HCT116 (cell line): ENCODE measurements at regions not wholly inside any gene's neighbourhood (a gene's known extent, or its start where the extent isn't known, plus 50 kb on each side); places are given as distances from the start of the nearest gene placed in this dataset.

Experiments
- ATAC-seq: fragments of 200-7000 bp; cut with Tn5 transposase; 2 replicates; pipeline ENCODE4 v1.9.1; 2020; ENCODE audit warnings: mild to moderate bottlenecking, moderate library complexity
- BruUV-seq: library from RNA; stranded (reverse); fragments of 400-500 nt; replicated peaks from 2 replicates; lab custom pipeline; 2021; lab: Mats Ljungman, UMichigan
- CTCF ChIA-PET: fragments of 300-600 bp; sonication (Branson Sonifier 250); formaldehyde crosslinking; loops from one replicate; lab custom pipeline; 2021; ENCODE audit warnings: antibody characterized with exemption; lab: Charles Lee
- POLR2A ChIA-PET: fragments of 300-600, 350-600 bp; sonication (Branson Sonifier 250); formaldehyde crosslinking; loops from one replicate; lab custom pipeline; 2021; ENCODE audit warnings: antibody characterized with exemption; lab: Charles Lee
- RAD21 ChIA-PET, 2 experiments: fragments of 300-600 bp; sonication (Branson Sonifier 250); formaldehyde crosslinking; loops; one replicate each; lab custom pipeline; 2023; ENCODE audit warnings: low total read pairs in 2 of 2; ENCODE audit not compliant: uncharacterized antibody in 2 of 2, unreplicated experiment in 2 of 2, low non-redundant PET in 1 of 2; lab: Charles Lee
- DNase-seq: peaks from one replicate; pipeline ENCODE4 v3.0.0-alpha.2; 2010; ENCODE audit warnings: low read depth, low spot score
- H2AFZ ChIP-seq: fragments of 200-600 bp; shearing (Covaris generic), sonication (generic); 2 replicates; pipeline ENCODE4 v1.6.1; 2017; ENCODE audit warnings: low read depth, mixed run types, mixed read lengths, antibody characterized with exemption, low read length; ENCODE audit not compliant: poor library complexity, severe bottlenecking
- H3K27ac ChIP-seq: 2 replicates; pipeline ENCODE4 v1.5.1; 2012; ENCODE audit warnings: low read depth, low read length
- H3K27me3 ChIP-seq: fragments of 200-600 bp; sonication (generic); 2 replicates; pipeline ENCODE4 v1.6.1; 2016; ENCODE audit warnings: mixed run types, low read length, mixed read lengths; ENCODE audit not compliant: insufficient read depth
- H3K36me3 ChIP-seq, 2 experiments: fragments of 200-500 bp in 1 of 2; fragments of 200-600 bp in 1 of 2; sonication (Bioruptor generic) in 1 of 2; sonication (generic) in 1 of 2; 2 replicates each; pipeline versions ENCODE4 v1.5.1 to v1.6.1; 2014 to 2016; ENCODE audit warnings: low read length in 2 of 2, inconsistent platforms in 1 of 2, mixed read lengths in 1 of 2, mixed run types in 1 of 2; ENCODE audit not compliant: insufficient read depth in 2 of 2, control insufficient read depth in 1 of 2
- H3K4me1 ChIP-seq, 2 experiments: fragments of 200-600 bp in 1 of 2; sonication (generic) in 1 of 2; 2 replicates each; pipeline versions ENCODE4 v1.5.1 to v1.6.1; 2012 to 2017; ENCODE audit warnings: low read length in 2 of 2, inconsistent platforms in 1 of 2, mild to moderate bottlenecking in 1 of 2, mixed read lengths in 1 of 2, mixed run types in 1 of 2, moderate library complexity in 1 of 2; ENCODE audit not compliant: insufficient read depth in 2 of 2, control insufficient read depth in 1 of 2
- H3K4me2 ChIP-seq: fragments of 200-600 bp; sonication (generic); 2 replicates; pipeline ENCODE4 v1.6.1; 2017; ENCODE audit warnings: mixed run types, low read length, mixed read lengths
- H3K4me3 ChIP-seq, 2 experiments: fragments of 200-600 bp in 1 of 2; sonication (generic) in 1 of 2; replicated peaks in 1 of 2; 2 replicates each; pipeline ENCODE4 v1.5.1; 2011 to 2016; ENCODE audit warnings: low read length in 2 of 2, control low read depth in 1 of 2, low read depth in 1 of 2, mild to moderate bottlenecking in 1 of 2, mixed read lengths in 1 of 2, mixed run types in 1 of 2
- H3K79me2 ChIP-seq: fragments of 200-600 bp; sonication (generic); 2 replicates; pipeline ENCODE4 v1.6.1; 2017; ENCODE audit warnings: mild to moderate bottlenecking, mixed run types, low read length, moderate library complexity, mixed read lengths; ENCODE audit not compliant: insufficient read depth
- H3K9ac ChIP-seq: fragments of 200-600 bp; sonication (generic); 2 replicates; pipeline ENCODE4 v1.6.1; 2016; ENCODE audit warnings: low read length, mixed read lengths
- H3K9me2 ChIP-seq: fragments of 200-600 bp; sonication (generic), shearing (Covaris generic); 2 replicates; pipeline ENCODE4 v1.6.1; 2017; ENCODE audit warnings: mixed run types, mild to moderate bottlenecking, moderate library complexity; ENCODE audit not compliant: insufficient read depth
- H3K9me3 ChIP-seq, 2 experiments: fragments of 200-500 bp in 1 of 2; fragments of 200-600 bp in 1 of 2; sonication (Bioruptor generic) in 1 of 2; sonication (generic) in 1 of 2; 2 replicates each; pipeline ENCODE4 v1.6.1; 2014 to 2017; ENCODE audit warnings: low read length in 2 of 2, mixed read lengths in 2 of 2, inconsistent platforms in 1 of 2, low read depth in 1 of 2, mild to moderate bottlenecking in 1 of 2, mixed run types in 1 of 2, moderate library complexity in 1 of 2; ENCODE audit not compliant: control insufficient read depth in 1 of 2, insufficient read depth in 1 of 2
- H4K20me1 ChIP-seq: fragments of 200-600 bp; sonication (generic), shearing (Covaris generic); 2 replicates; pipeline ENCODE4 v1.6.1; 2017; ENCODE audit warnings: mixed run types, mild to moderate bottlenecking, moderate library complexity; ENCODE audit not compliant: insufficient read depth
- CBX3 ChIP-seq: IDR thresholded peaks from 2 replicates; pipeline ENCODE4 v1.6.1; 2012; ENCODE audit warnings: low read depth
- CEBPB ChIP-seq: IDR thresholded peaks from 2 replicates; pipeline ENCODE4 v1.6.1; 2012; ENCODE audit warnings: low read depth
- EGR1 ChIP-seq: IDR thresholded peaks from 2 replicates; pipeline ENCODE4 v1.6.1; 2012; ENCODE audit warnings: low read depth
- ELF1 ChIP-seq: IDR thresholded peaks from 2 replicates; pipeline ENCODE4 v1.6.1; 2012; ENCODE audit warnings: low read depth, borderline replicate concordance
- EZH2 ChIP-seq: fragments of 200-600 bp; sonication (generic); IDR thresholded peaks from 2 replicates; pipeline ENCODE4 v1.6.1; 2017; ENCODE audit warnings: antibody characterized with exemption, mixed run types
- FOSL1 ChIP-seq: IDR thresholded peaks from 2 replicates; pipeline ENCODE4 v1.6.1; 2012; ENCODE audit warnings: low read depth
- JUND ChIP-seq: IDR thresholded peaks from 2 replicates; pipeline ENCODE4 v1.6.1; 2012
- MAX ChIP-seq: IDR thresholded peaks from 2 replicates; pipeline ENCODE4 v1.6.1; 2012
- POLR2AphosphoS5 ChIP-seq: IDR thresholded peaks from 2 replicates; pipeline ENCODE4 v1.6.1; 2011; ENCODE audit warnings: mild to moderate bottlenecking, low read depth, low read length, moderate library complexity
- REST ChIP-seq: IDR thresholded peaks from 2 replicates; pipeline ENCODE4 v1.6.1; 2012; ENCODE audit warnings: low read depth
- SIN3A ChIP-seq: IDR thresholded peaks from 2 replicates; pipeline ENCODE4 v1.6.1; 2012; ENCODE audit warnings: low read depth
- SP1 ChIP-seq: IDR thresholded peaks from 2 replicates; pipeline ENCODE4 v1.6.1; 2012; ENCODE audit warnings: low read depth
- SRF ChIP-seq: IDR thresholded peaks from 2 replicates; pipeline ENCODE4 v1.6.1; 2012; ENCODE audit warnings: low read depth
- ZFX ChIP-seq: fragments of 450-650 bp; IDR thresholded peaks from 2 replicates; pipeline ENCODE4 v1.6.1; 2017
- ZNF274 ChIP-seq: fragments of 200-500 bp; sonication (Bioruptor generic); IDR thresholded peaks from 2 replicates; pipeline ENCODE4 v1.6.1; 2014; ENCODE audit warnings: mild to moderate bottlenecking, low read depth, low read length, inconsistent platforms
- intact Hi-C: fragments of 100-400 bp; cut with micrococcal nuclease; formaldehyde crosslinking; loops from 2 replicates; pipeline ENCODE4 v1.10.0; 2022

GRCh38 chr14:62084020-62084419, 321.8 kb downstream of the SNAPC1 start:
- RAD21 ChIA-PET, result no interaction called here
- Histone ChIP-seq H3K4me1 (no peaks in the 10 kb centered on the region), H3K9me3 (no peaks in the 10 kb centered on the region), H3K36me3 (no peaks in the 10 kb centered on the region), H3K79me2 (no peaks in the 10 kb centered on the region), H3K9ac (no peak overlapping the region), H2AFZ (no peak overlapping the region), H3K27ac (no peak overlapping the region), H3K9me2 (no peaks in the 10 kb centered on the region), H4K20me1 (no peaks in the 10 kb centered on the region), H3K4me3 (no peak overlapping the region), H3K27me3 (peaks cover 29% of the 10 kb centered on the region), H3K4me2 (no peak overlapping the region)
- POLR2A ChIA-PET, result no interaction called here
- BruUV-seq, result no TSS peak
- TF ChIP-seq POLR2AphosphoS5, result no peak
- TF ChIP-seq ZNF274, result no peak
- no peak for TF ChIP-seq CEBPB
- TF ChIP-seq CBX3, result no peak
- TF ChIP-seq MAX, result no peak
- no peak for TF ChIP-seq SIN3A
- TF ChIP-seq REST, result no peak
- no peak for TF ChIP-seq FOSL1
- no peak for TF ChIP-seq EGR1
- TF ChIP-seq SRF, result no peak
- no peak for TF ChIP-seq ELF1
- TF ChIP-seq EZH2, result no peak
- no peak for TF ChIP-seq JUND
- TF ChIP-seq ZFX, result no peak
- TF ChIP-seq SP1, result no peak
- intact Hi-C loops, result no loop called here
- ATAC-seq, result no peak
- no peak for DNase-seq
- CTCF ChIA-PET, result no interaction called here
